ENCODE measurements at regions not wholly inside any gene's neighbourhood (a gene's known extent, or its start where the extent isn't known, plus 50 kb on each side); places are given as distances from the start of the nearest gene placed in this dataset.

GRCh38 chr20:43804781-43805180, 78.0 kb upstream of the GTSF1L start:
- TF ChIP-seq POLR2A (IDR thresholded peaks at IDR 0.05) (no peak), EP300 (IDR thresholded peaks at IDR 0.05) (no peak), POLR2AphosphoS5 (IDR thresholded peaks at IDR 0.05) (no peak)
- TF ChIP-seq, protein P1, sequence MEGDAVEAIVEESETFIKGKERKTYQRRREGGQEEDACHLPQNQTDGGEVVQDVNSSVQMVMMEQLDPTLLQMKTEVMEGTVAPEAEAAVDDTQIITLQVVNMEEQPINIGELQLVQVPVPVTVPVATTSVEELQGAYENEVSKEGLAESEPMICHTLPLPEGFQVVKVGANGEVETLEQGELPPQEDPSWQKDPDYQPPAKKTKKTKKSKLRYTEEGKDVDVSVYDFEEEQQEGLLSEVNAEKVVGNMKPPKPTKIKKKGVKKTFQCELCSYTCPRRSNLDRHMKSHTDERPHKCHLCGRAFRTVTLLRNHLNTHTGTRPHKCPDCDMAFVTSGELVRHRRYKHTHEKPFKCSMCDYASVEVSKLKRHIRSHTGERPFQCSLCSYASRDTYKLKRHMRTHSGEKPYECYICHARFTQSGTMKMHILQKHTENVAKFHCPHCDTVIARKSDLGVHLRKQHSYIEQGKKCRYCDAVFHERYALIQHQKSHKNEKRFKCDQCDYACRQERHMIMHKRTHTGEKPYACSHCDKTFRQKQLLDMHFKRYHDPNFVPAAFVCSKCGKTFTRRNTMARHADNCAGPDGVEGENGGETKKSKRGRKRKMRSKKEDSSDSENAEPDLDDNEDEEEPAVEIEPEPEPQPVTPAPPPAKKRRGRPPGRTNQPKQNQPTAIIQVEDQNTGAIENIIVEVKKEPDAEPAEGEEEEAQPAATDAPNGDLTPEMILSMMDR (IDR thresholded peaks at IDR 0.05): no peak
- Histone ChIP-seq H3K27ac (no peak overlapping the region), H3K9me3 (peaks cover 7 to 47% (median 39%) of the 10 kb centered on the region in 4 donors), H3K4me3 (no peak overlapping the region), H3K36me3 (no peaks in the 10 kb centered on the region), H3K27me3 (no peaks in the 10 kb centered on the region), H3K4me1 (no peaks in the 10 kb centered on the region)
- 64 to 69% (median 66%) methylated on average over 5 of the region's 5 CpGs for WGBS, 5 donors
- intact Hi-C loops (cut with DNase I; ENCODE audit: low total_unique reads): no loop called here
- no peak for DNase-seq

- TF ChIP-seq, protein P1 (IDR thresholded peaks at IDR 0.05): no peak
- TF ChIP-seq POLR2AphosphoS5 (IDR thresholded peaks at IDR 0.05) (no peak), EP300 (IDR thresholded peaks at IDR 0.05) (no peak), POLR2A (IDR thresholded peaks at IDR 0.05) (no peak)
- intact Hi-C loops (cut with DNase I; ENCODE audit: low total_unique reads): no loop called here
- Histone ChIP-seq H3K4me3 (no peak overlapping the region), H3K36me3 (no peaks in the 10 kb centered on the region), H3K9me3 (peaks cover 3 to 32% (median 24%) of the 10 kb centered on the region in 4 donors), H3K27me3 (no peaks in the 10 kb centered on the region), H3K4me1 (no peaks in the 10 kb centered on the region), H3K27ac (no peak overlapping the region)
- DNase-seq: no peak
These were observed 76.5 kb upstream of the GTSF1L start for GRCh38 chr20:43803276-43803675.

DNA sequence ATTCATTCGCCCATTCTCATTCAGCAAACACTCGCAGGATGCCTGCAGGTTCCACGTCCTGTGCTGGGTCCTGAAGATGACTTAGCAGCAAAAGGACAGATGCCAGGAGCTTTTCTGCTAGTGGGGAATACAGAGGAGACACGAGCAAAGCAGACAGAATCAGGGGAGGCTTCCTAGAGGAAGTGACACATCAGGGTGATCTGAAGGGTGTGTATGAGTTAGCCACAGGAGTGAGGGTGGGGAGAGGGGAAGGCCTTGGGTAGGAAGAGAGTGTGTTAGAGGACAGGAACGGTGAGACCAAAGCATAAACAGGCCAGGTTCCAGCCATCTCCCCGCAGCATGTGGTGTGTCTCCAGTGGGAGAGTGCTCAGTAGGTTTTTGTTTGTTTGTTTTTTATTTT, 73.4 kb upstream of the GTSF1L start:
- no peak for DNase-seq
- WGBS, 5 donors: 69 to 77% (median 71%) methylated on average over 6 of the region's 6 CpGs
- peaks cover 3 to 26% (median 18%) of the 10 kb centered on the region in 4 donors for H3K9me3 ChIP-seq
- intact Hi-C loops (cut with DNase I; ENCODE audit: low total_unique reads): no loop called here
- TF ChIP-seq EP300 (IDR thresholded peaks at IDR 0.05): no peak
- TF ChIP-seq POLR2AphosphoS5 (IDR thresholded peaks at IDR 0.05): no peak
- TF ChIP-seq, protein P1 (IDR thresholded peaks at IDR 0.05): no peak
- no peak for TF ChIP-seq POLR2A (IDR thresholded peaks at IDR 0.05)
- no peak overlapping the region for H3K4me3 ChIP-seq
- no peak overlapping the region for H3K27ac ChIP-seq
- no peaks in the 10 kb centered on the region for H3K36me3 ChIP-seq
- H3K27me3 ChIP-seq: peaks cover 0 to 7% (median 0%) of the 10 kb centered on the region in 3 donors
- no peaks in the 10 kb centered on the region for H3K4me1 ChIP-seq

DNA sequence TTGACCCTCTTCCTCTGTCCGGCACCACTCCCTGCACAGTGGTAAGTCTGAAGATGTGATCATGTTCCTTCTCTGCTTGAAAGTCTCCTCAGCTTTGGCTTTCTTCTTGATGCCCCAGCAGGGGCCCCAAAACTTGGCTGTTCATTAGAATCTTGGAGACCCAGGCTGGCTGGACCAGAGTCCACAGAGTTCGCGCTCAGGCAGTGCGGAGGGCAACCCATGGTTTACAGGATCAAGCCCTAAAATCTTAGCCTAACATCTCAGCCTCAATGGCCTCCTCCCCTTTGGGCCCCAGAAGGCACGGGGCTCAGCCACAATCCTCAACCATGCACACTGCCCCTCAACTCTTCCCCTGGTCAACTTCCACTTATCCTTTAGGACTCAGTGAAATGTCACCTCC, 72.9 kb upstream of the GTSF1L start:
- Histone ChIP-seq H3K9me3 (peaks cover 3 to 22% (median 14%) of the 10 kb centered on the region in 4 donors), H3K27me3 (peaks cover 0 to 11% (median 0%) of the 10 kb centered on the region in 3 donors), H3K27ac (no peak overlapping the region), H3K36me3 (no peaks in the 10 kb centered on the region), H3K4me3 (no peak overlapping the region), H3K4me1 (no peaks in the 10 kb centered on the region)
- 80 to 88% (median 85%) methylated on average over 5 of the region's 5 CpGs for WGBS, 5 donors
- TF ChIP-seq EP300 (IDR thresholded peaks at IDR 0.05) (no peak), POLR2A (IDR thresholded peaks at IDR 0.05) (no peak), POLR2AphosphoS5 (IDR thresholded peaks at IDR 0.05) (no peak)
- TF ChIP-seq, protein P1 (IDR thresholded peaks at IDR 0.05): no peak
- no peak for DNase-seq
- intact Hi-C loops (cut with DNase I; ENCODE audit: low total_unique reads): no loop called here
